GM13976 (cell line): ENCODE measurements at regions not wholly inside any gene's neighbourhood (a gene's known extent, or its start where the extent isn't known, plus 50 kb on each side); places are given as distances from the start of the nearest gene placed in this dataset.

Experiments
- DNase-seq: peaks from one replicate; pipeline ENCODE4 v3.0.0; 2012; ENCODE audit warnings: low spot score
- in situ Hi-C: fragments of 300-500 bp; cut with MboI; formaldehyde crosslinking; loops from one replicate; pipeline ENCODE4 v1.12.0; 2022; ENCODE audit warnings: low sequenced_read_pairs, mixed read lengths, inconsistent platforms; ENCODE audit not compliant: unreplicated experiment
- TF ChIP-seq, protein P1 (sequence below): IDR thresholded peaks from 2 replicates; pipeline ENCODE4 v1.5.1; 2012; ENCODE audit warnings: borderline replicate concordance, mild to moderate bottlenecking; ENCODE audit not compliant: insufficient read depth; ENCODE audit errors: extremely low read depth, missing control alignments, control extremely low read depth

DNA sequence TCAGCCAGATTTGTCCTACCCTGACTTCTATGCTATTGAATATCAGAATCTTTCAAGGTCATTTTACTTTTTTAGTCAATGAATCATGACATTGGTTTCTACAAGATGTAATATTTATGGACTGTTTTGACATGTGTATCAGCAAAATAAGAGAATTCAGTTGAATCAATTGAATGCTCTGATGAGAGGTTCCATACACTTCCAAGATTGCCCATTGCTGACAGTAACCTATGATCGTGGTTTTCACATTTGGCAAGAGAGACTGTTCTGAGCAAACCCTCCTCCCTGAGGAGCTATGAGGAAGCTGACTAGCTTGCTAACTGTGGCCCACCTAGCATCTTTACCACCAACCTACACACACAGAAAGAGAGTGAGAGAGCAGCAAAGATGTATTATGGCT, 56.7 kb upstream of the FST start:
- no peak for DNase-seq
- TF ChIP-seq, protein P1, sequence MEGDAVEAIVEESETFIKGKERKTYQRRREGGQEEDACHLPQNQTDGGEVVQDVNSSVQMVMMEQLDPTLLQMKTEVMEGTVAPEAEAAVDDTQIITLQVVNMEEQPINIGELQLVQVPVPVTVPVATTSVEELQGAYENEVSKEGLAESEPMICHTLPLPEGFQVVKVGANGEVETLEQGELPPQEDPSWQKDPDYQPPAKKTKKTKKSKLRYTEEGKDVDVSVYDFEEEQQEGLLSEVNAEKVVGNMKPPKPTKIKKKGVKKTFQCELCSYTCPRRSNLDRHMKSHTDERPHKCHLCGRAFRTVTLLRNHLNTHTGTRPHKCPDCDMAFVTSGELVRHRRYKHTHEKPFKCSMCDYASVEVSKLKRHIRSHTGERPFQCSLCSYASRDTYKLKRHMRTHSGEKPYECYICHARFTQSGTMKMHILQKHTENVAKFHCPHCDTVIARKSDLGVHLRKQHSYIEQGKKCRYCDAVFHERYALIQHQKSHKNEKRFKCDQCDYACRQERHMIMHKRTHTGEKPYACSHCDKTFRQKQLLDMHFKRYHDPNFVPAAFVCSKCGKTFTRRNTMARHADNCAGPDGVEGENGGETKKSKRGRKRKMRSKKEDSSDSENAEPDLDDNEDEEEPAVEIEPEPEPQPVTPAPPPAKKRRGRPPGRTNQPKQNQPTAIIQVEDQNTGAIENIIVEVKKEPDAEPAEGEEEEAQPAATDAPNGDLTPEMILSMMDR = no peak
- in situ Hi-C loops = no loop called here

DNA sequence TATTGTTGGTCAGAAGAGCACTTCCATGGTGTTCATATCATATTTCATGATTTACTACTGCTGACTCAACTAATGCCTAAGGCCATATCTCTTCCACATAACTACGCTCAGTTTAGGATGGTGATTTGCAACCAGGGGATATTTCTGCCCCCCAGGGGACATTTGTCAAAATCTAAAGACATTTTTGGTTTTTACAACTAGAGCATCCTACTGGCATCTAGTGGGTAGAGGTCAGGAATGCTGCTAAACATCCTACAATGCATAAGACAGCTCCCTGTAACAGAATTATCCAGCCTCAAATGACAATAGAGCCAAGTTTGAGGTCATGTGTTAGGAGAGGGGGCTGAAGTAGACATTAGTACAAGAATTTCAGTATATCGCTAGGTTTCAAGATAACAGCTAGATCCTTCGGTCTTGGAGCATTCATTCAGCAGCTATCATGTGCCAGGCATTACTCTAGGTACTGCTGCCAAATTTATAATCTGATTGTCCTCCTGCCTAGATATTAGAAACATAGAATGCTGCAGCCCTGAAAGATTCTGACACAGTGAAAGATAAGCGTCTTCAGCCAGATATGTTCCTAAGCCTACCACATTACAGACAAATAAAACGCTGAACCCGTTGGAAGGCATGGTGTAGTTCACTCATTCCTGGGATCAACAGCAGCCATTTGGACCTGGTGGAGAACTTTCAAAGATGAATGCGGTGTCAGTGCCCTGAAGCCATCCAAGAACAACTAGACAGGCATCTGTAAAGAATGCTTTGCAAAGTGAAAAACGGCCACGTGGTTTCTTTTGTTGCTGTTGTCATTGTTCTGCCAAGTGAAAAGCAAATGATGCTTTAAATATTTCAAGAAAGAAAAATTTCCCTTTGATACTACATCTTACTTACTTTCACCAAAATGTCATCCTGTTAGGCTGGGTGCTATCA, 55.5 kb upstream of the FST start:
- no peak for DNase-seq
- in situ Hi-C loops = no loop called here
- TF ChIP-seq, protein P1 = no peak

DNA sequence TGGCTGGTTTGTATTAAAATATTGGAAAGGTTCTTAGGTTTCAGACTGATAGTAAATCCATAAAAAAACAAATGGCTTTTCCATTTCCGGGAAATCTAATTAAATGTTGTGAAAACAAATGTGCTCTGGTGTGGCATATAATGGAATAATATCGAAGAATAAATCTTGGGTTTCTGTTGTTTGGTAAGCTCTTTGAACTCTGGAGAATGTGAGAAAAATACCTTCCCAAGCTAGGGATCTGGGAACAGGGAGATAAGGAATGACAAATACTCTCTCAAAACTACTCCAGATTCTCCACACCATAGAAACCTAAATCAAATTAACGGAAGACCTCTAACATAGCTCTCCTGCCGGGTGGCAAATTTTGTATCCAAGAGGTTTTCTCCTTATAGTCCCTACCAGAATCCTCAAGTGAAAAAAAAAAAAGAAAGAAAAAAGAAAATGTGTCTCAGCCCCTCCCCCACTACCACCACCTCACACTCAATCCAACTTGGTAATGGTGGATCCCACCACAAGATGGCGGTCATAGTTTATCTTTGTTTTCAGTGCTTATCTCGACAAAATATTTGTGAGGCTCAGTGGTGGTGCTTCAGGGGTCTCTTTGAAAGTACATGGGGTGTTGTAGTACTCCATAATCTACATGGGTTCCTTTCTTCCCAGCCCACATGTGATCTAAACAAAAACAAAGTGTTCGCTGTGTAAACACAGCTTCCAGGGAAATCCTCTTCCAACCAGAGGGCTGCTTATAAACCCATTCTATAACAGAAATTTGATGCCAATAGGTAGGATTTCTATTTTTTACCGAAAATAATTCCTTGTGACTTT, 54.5 kb upstream of the FST start:
- peak; percentile 21 for DNase-seq
- TF ChIP-seq, protein P1 = peak; percentile 15
- in situ Hi-C loops = no loop called here

DNA sequence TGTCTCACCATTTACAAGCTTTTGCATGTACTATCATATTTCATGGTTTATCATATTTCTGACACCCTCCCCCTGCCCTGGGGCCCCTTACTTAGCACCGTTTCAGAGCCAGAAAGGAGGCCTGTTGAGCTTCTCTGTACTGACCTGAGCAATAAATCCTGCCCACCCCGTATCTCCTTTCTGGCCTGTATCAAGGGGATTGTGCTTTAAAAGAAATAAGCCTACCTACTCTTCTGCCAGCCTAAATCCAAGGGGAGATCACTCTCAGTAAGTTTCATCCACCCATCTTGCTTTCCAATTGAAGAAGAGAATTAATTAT, 54.0 kb upstream of the FST start:
- in situ Hi-C loops = no loop called here
- no peak for DNase-seq
- TF ChIP-seq, protein P1 = no peak

DNA sequence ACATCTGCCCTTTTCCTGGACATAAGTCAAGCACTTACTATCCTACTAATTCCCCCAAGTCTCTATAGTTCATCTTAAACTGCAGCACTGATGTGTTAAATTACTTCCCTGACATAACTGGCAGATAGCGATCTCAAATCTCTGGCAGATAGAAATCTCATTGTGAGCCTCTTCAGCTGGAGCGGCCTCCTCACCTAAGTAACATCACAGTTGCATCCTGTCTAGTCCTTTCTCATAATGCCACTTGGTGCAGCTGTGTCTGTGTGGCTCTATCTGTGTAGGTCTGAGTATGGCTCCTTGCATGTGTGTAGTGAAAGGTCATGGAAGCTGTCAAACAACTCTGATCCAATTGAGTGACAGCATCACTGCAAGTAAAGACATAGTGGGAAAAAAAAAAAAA, 53.6 kb upstream of the FST start:
- TF ChIP-seq, protein P1 = no peak
- DNase-seq = no peak
- in situ Hi-C loops = no loop called here

DNA sequence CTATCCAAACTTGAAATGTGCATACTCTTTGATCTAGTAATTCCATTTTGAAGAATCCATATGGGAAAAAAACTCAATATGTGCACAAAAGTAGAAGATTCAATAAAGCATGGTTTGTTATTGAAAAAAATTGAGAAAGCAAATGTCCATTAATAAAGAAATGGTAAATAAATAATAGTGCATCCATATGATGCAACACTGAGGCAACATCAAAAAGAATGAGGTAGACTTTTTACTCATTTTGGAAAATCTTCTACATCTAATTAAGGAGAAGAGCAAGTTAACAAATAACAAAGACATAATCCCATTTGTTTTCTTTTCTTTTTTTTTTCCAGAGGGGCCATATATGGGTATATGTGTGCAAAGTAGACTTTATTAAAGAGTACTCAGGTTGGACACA, 52.5 kb upstream of the FST start:
- TF ChIP-seq, protein P1 = no peak
- in situ Hi-C loops = no loop called here
- DNase-seq = no peak
